ENCODE measurements at regions not wholly inside any gene's neighbourhood (a gene's known extent, or its start where the extent isn't known, plus 50 kb on each side); places are given as distances from the start of the nearest gene placed in this dataset.

- peaks cover 9 to 26% of the 10 kb centered on the region in 2 experiments for H3K4me1 Mint-ChIP-seq
- Histone ChIP-seq H2AFZ (ENCODE audit: low read length) (no peak overlapping the region), H2BK120ac (ENCODE audit: low read depth, low read length, poor library complexity, severe bottlenecking) (no peak overlapping the region)
These were observed 88.7 kb downstream of the POLR2M start for GRCh38 chr15:57795261-57795660.

More at GRCh38 chr15:57795261-57795660, 88.7 kb downstream of the POLR2M start:
- no peak overlapping the region for H4K5ac ChIP-seq (ENCODE audit: insufficient read length, low read depth, low read length)
- H3K27ac ChIP-seq (ENCODE audit: insufficient read length, low read depth, low read length) = no peak overlapping the region
- Mint-ChIP-seq H3K9me3 (no peaks in the 10 kb centered on the region), H3K4me3 (no peak overlapping the region), H3K27ac (no peak overlapping the region; a peak in 2 of 7 replicates), H3K27me3 (ENCODE audit: low read depth) (no peaks in the 10 kb centered on the region; the same call in none of the 2 replicates), H3K36me3 (ENCODE audit: insufficient read depth in 1 of 3, low read depth in 3 of 3) (no peaks in the 10 kb centered on the region)
- no peak for DNase-seq
- H3K4me1 ChIP-seq (ENCODE audit: insufficient read depth, low read length) = no peaks in the 10 kb centered on the region
- H3K79me2 ChIP-seq (ENCODE audit: insufficient read depth, low read length) = no peaks in the 10 kb centered on the region
- no peak overlapping the region for H3K56ac ChIP-seq (ENCODE audit: insufficient read length, low read depth, low read length)
- WGBS (ENCODE audit: extremely low coverage, insufficient read length, low lambda C conversion rate) = no CpG with 5 or more reads among the region's 6 CpGs
- H2BK5ac ChIP-seq (ENCODE audit: insufficient read length, low read length) = no peak overlapping the region
- no peak overlapping the region for H3T11ph ChIP-seq (ENCODE audit: low read length)
- H3K23ac ChIP-seq (ENCODE audit: insufficient read length, low read depth, low read length) = no peak overlapping the region
- no peak overlapping the region for H2BK15ac ChIP-seq (ENCODE audit: low read depth, low read length)
- H4K8ac ChIP-seq (replicated peaks; ENCODE audit: insufficient read length, low read depth, low read length) = no peak overlapping the region
- H2AK5ac ChIP-seq (ENCODE audit: insufficient read length, low read length) = no peak overlapping the region
- no peak overlapping the region for H4K91ac ChIP-seq (ENCODE audit: insufficient read length, low read depth, low read length)
- H3K27me3 ChIP-seq (ENCODE audit: insufficient read depth, low read length) = no peaks in the 10 kb centered on the region
- H3K79me1 ChIP-seq (ENCODE audit: insufficient read depth, low read depth, low read length, poor library complexity, severe bottlenecking) = no peaks in the 10 kb centered on the region
- H3K18ac ChIP-seq (ENCODE audit: insufficient read length, low read depth, low read length) = no peak overlapping the region
- H4K20me1 ChIP-seq (ENCODE audit: control insufficient read depth, insufficient read depth, insufficient read length) = no peaks in the 10 kb centered on the region
- no peak overlapping the region for H3K9ac ChIP-seq (ENCODE audit: extremely low read depth, insufficient read length, low read length)
- TF ChIP-seq CTCF (conservative IDR thresholded peaks at IDR 0.05) = no peak
- H2BK20ac ChIP-seq (ENCODE audit: low read depth, low read length, poor library complexity, severe bottlenecking) = no peak overlapping the region
- no peak overlapping the region for H3K4me2 ChIP-seq (ENCODE audit: insufficient read depth, insufficient read length, low read length)
- no peak overlapping the region for H2BK12ac ChIP-seq (ENCODE audit: insufficient read length, low read depth, low read length)
- H3K4ac ChIP-seq (ENCODE audit: low read depth, low read length) = no peak overlapping the region
- no peak overlapping the region for H3K14ac ChIP-seq (ENCODE audit: insufficient read depth, low read length)
- no peaks in the 10 kb centered on the region for H3K23me2 ChIP-seq (ENCODE audit: insufficient read length, low read depth, low read length, poor library complexity, severe bottlenecking)
- no peaks in the 10 kb centered on the region for H3K9me3 ChIP-seq (ENCODE audit: control insufficient read depth, low read depth, low read length)
